Stimulated activated CD4-positive, alpha-beta T cell treated with anti-CD3 and anti-CD28 coated beads, Interleukin-15, amount 100 ng/mL, for 48 hours (primary cell): ENCODE measurements at regions not wholly inside any gene's neighbourhood (a gene's known extent, or its start where the extent isn't known, plus 50 kb on each side); places are given as distances from the start of the nearest gene placed in this dataset.

Experiments
- DNase-seq, 2 donors: peaks; one replicate each; pipeline ENCODE4 v3.0.0-alpha.2; 2020; ENCODE audit warnings: low read depth in 2 of 2

DNA sequence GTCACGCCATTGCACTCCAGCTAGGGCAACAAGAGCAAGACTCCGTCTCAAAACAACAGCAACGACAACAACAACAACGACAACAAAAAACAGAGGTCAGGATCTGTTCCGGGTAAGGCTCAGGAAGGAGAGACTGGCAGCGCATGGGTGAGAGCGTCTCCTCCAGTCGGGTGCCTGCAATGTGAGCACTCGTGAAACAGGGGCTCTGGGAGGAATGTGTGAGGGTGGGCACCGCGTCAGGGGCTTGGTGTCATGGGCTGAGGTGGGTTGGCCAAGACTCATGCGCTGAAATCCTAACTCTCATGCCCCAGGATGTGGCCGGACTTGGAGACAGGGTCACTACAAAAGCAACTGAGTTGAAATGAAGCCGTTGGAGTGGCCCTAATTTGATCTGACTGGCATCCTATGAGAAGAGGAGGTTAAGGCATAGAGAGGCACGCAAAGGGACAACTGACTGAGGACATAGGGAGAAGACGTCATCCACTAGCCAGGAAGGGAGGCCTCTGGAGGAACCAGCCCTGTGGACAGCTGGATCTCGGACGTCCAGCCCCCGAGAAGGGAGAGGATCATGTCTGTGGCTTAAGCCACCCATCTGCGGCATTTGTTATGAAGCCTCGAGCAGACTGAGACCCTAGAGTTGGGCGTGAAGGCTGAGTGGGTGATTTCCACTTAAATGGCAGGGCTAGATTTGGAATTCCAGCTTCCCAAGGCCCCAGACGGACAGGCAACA, 241.5 kb upstream of the PITRM1 start:
- no peak for DNase-seq

- no peak for DNase-seq
Measured at GRCh38 chr10:3412646-3413045, 240.1 kb upstream of the PITRM1 start.

GRCh38 chr10:3412071-3412582, 239.5 kb upstream of the PITRM1 start:
- DNase-seq, result no peak

- no peak for DNase-seq
Measured at GRCh38 chr10:3411044-3411443, 238.5 kb upstream of the PITRM1 start.

- DNase-seq, result no peak
Measured at GRCh38 chr10:3409928-3410327, 237.3 kb upstream of the PITRM1 start.

DNA sequence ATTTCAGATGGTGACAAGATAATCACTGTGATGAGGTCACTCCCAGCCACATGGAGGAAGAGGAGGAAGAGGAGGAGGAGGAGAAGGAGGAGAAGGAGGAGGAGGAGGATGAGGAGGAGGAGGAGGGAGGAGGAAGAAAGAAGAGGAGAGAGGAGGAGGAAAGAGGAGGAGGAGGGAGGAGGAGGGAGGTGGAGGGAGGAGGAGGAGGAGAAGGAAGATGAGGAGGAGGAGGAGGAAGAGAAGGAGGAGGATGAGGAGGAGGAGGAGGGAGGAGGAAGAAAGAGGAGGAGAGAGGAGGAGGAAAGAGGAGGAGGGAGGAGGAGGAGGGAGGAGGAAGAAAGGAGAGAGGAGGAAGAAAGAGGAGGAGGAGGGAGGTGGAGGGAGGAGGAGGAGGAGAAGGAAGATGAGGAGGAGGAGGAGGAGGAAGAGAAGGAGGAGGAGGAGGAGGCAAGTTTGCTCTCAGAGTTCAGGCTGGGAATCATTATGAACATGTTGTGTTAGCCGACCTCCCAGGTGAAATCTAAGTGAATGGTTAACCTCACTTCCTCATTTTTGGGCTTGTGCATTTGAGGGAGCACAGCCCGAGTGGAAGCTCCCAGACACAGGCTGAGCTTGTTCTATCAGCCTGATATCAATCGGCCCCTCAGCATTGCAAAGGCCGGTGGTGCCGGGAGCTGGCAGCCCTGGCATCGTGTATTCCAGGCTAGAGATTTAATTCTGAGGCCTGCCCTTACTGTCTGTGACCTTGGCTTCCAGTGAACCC, 236.2 kb upstream of the PITRM1 start:
- no peak for DNase-seq

- no peak for DNase-seq
Measured at GRCh38 chr10:3407208-3407607, 234.6 kb upstream of the PITRM1 start.

DNA sequence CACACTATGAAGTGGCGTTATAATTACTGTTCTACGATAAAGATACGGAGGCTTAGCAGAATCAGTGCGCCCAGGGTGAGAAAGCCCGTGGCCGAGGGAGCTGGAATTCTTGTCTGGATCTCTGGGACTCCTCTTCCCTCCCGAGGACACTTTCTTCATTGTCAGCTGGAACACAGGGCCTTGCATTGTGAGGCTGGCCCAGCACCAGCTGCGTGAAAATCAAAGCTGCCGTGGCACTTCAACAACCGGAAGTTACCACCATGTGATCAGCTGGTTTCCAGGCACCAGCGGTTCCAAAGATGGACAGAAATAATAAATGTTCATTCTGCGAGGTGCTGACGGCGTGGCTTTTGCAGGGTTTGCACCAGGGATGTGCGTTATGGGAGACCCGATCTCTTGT, 234.0 kb upstream of the PITRM1 start:
- no peak for DNase-seq

GRCh38 chr10:3404381-3404780, 231.8 kb upstream of the PITRM1 start:
- no peak for DNase-seq

DNA sequence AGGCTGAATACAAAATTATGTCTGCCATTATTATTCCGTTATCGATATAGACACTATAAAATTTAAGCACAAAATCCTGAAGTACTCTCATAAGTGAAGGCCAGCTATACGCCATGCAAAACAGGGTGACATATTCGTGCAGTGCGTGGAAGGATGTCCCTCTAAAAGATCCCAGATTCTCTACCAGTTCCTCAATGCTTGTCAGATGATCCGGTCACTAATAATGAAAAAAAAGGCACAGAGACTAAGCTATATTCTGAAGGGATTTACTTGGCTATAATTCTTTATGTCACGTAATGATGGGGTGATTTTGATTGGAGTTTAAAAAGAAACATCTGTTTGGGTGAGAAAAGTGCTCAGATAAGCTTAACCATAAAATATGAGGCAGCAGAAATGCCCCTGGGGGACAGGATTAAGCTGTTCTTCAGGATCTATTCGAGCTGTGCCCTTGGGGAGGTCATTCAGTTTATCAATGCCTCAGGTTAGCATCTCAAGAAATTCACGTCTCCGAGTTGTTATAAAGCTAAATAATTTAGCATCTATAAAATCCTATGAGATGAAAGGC, 229.7 kb upstream of the PITRM1 start:
- no peak for DNase-seq

GRCh38 chr10:3401491-3401938, 228.9 kb upstream of the PITRM1 start:
- DNase-seq, result no peak

DNA sequence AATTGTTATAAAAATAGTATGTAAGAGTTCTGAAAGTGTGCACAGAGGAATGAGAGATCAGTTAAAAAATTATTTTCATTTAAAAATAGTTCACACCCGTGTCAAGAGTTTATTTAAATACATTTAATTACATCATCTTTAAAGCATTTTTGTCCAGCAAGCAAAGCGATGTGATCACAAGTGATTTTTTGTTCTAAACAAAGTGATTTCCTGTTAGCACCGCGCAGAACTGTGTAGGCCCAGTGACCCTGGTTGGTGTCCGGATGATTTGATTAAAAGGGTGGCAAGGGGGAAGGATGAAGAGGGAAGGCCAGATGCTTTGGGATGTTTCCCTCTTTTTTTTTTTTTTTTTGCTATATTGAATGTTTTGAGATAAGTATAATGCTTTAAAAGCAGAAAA, 227.8 kb upstream of the PITRM1 start:
- no peak for DNase-seq

- no peak for DNase-seq
Measured at GRCh38 chr10:3399756-3400155, 227.2 kb upstream of the PITRM1 start.

DNA sequence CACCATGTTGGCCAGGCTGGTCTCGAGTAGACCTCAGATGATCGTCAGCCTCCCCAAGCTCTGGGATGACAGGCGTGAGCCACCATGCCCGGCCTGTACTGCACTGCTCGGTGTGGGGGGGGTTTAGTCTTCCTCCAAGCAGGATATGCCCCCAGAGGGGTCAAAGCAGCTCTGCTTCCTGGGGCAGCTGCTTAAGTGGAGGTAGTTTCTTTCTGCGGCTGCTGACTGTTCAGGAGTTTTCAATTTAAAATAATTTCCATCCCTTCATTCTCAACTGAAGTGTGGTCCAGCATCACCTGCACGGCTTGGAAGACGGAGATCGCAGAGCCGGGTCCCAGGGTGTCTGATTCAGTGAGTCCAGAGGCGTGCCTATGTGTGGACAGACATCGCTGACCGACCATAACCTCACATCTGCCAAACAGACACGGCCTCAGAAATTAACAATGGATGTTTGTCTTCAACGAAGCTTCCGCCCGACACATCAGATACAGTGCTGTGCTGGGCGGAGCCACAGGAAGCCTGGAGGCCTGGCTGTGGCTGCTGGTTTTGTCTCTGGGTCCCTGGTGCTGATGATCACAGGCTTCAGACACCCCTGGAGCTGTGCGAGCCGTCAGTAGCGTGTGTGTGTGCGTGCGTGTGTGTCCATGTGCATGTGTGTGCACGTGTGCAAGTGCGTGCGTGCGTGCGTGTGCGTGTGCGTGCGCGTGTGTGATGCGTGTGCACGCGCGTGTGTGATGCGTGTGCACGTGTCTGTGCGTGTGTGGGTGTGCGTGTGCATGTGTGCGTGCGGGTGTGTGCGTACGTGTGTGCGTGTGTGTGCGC, 226.5 kb upstream of the PITRM1 start:
- no peak for DNase-seq

DNA sequence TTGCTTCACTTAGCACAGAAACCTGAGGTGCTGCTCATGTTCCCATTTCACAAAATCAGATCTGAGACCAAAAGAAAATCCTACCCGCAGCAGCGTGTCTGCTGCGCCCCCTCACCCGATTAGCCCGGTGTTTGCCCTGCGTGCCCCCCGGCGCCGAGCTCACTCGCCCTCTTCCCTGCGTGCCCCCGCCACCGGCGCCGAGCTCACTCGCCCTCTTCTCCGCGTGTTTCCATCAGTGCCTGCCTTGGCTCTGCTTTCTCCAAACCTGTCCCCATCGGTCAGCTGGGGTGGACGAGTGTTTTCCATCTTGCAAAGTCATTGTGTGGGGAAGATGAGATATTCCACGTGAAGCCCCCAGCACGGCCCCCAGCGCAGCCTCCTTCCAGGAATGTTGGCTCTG, 225.3 kb upstream of the PITRM1 start:
- no peak for DNase-seq

DNA sequence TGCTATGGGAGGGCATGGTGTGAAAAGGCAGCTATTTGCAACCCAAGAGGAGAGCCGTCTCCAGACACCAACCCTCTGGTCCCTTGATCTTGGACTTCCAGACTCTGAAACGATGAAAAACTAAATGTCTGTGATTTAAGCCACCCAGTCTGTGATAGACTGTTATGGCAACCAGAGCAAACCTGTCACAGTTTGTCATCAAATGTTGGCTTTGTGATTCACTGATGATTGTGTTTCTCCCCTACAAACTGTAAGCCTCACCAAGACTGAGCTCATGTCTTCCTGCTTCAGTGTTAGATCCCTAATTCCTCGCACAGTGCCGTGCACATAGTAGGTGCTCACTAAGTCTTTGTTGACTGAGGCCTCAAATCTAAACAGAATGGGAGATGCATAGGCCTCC, 224.6 kb upstream of the PITRM1 start:
- no peak for DNase-seq

GRCh38 chr10:3396116-3396515, 223.5 kb upstream of the PITRM1 start:
- DNase-seq, result no peak

GRCh38 chr10:3395458-3395861, 222.9 kb upstream of the PITRM1 start:
- no peak for DNase-seq

DNA sequence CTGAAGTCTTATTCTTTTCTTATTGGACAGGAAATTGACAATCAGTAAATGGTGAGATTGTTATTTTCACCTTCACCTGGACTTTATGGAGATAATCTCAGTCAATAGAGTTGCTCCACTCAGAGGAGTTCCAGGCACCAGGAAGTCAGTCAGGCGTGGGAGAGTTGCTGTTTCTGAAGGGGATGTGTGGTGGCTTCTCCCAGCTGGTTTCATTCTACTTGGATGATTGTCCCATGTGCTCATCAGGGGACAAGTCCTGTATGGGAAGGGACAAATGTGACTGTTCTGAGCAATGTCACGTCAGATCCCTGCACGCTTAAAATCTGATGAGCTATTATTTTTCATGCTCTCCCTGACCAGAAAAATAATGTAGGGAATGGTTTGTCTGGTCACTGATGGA, 222.5 kb upstream of the PITRM1 start:
- DNase-seq, result no peak

- no peak for DNase-seq
Measured at GRCh38 chr10:3393958-3394357, 221.4 kb upstream of the PITRM1 start.

GRCh38 chr10:3391657-3392056, 219.1 kb upstream of the PITRM1 start:
- DNase-seq, result no peak

- DNase-seq, result no peak
Measured at GRCh38 chr10:3389130-3389529, 216.5 kb upstream of the PITRM1 start.
